ENCODE measurements at regions not wholly inside any gene's neighbourhood (a gene's known extent, or its start where the extent isn't known, plus 50 kb on each side); places are given as distances from the start of the nearest gene placed in this dataset.

GRCh38 chr5:2602451-2603271, 148.8 kb downstream of the IRX2 start:
- WGBS = 41% methylated on average over 7 of the region's 7 CpGs
- Histone ChIP-seq H3K4me1 (no peaks in the 10 kb centered on the region), H3K36me3 (no peaks in the 10 kb centered on the region), H3K27me3 (no peaks in the 10 kb centered on the region), H3K9me3 (no peaks in the 10 kb centered on the region), H3K27ac (no peak overlapping the region), H3K4me3 (no peak overlapping the region)
- TF ChIP-seq POLR2AphosphoS5 (IDR thresholded peaks at IDR 0.05) (no peak), CTCF (IDR thresholded peaks at IDR 0.05) (no peak), EP300 (IDR thresholded peaks at IDR 0.05) (no peak), POLR2A (IDR thresholded peaks at IDR 0.05) (no peak)
- no peak for DNase-seq (ENCODE audit: low spot score in 2 of 2)

- no peak for TF ChIP-seq POLR2A (IDR thresholded peaks at IDR 0.05)
- TF ChIP-seq EP300 (IDR thresholded peaks at IDR 0.05) = no peak
- no peak for TF ChIP-seq POLR2AphosphoS5 (IDR thresholded peaks at IDR 0.05)
- no peak for TF ChIP-seq CTCF (IDR thresholded peaks at IDR 0.05)
- Histone ChIP-seq H3K27me3 (peaks cover 4% of the 10 kb centered on the region), H3K4me3 (no peak overlapping the region), H3K36me3 (no peaks in the 10 kb centered on the region), H3K9me3 (no peaks in the 10 kb centered on the region), H3K4me1 (no peaks in the 10 kb centered on the region), H3K27ac (no peak overlapping the region)
- no peak for DNase-seq (ENCODE audit: low spot score in 2 of 2)
- 86% methylated on average over 1 of the region's 1 CpG for WGBS
Measured at GRCh38 chr5:2598503-2598902, 153.0 kb downstream of the IRX2 start.

GRCh38 chr5:2594701-2595100, 156.8 kb downstream of the IRX2 start:
- peaks cover 24% of the 10 kb centered on the region for H3K4me1 ChIP-seq
- 90% methylated on average over 1 of the region's 1 CpG for WGBS
- TF ChIP-seq POLR2AphosphoS5 (IDR thresholded peaks at IDR 0.05) = no peak
- TF ChIP-seq POLR2A (IDR thresholded peaks at IDR 0.05) = no peak
- H3K27me3 ChIP-seq = peaks cover 23% of the 10 kb centered on the region
- no peak overlapping the region for H3K4me3 ChIP-seq
- H3K9me3 ChIP-seq = no peaks in the 10 kb centered on the region
- no peaks in the 10 kb centered on the region for H3K36me3 ChIP-seq
- DNase-seq (ENCODE audit: low spot score in 2 of 2) = no peak
- no peak overlapping the region for H3K27ac ChIP-seq

- 43% methylated on average over 10 of the region's 10 CpGs for WGBS
- no peak for TF ChIP-seq POLR2A (IDR thresholded peaks at IDR 0.05)
- TF ChIP-seq CTCF (IDR thresholded peaks at IDR 0.05) = no peak
- TF ChIP-seq POLR2AphosphoS5 (IDR thresholded peaks at IDR 0.05) = no peak
- no peak for TF ChIP-seq EP300 (IDR thresholded peaks at IDR 0.05)
- Histone ChIP-seq H3K9me3 (no peaks in the 10 kb centered on the region), H3K27me3 (peaks cover 23% of the 10 kb centered on the region), H3K4me3 (no peak overlapping the region), H3K4me1 (peaks cover 31% of the 10 kb centered on the region), H3K27ac (no peak overlapping the region), H3K36me3 (no peaks in the 10 kb centered on the region)
- no peak for DNase-seq (ENCODE audit: low spot score in 2 of 2)
Measured at GRCh38 chr5:2592766-2593165, 158.7 kb downstream of the IRX2 start.

GRCh38 chr5:2591777-2592453, 159.6 kb downstream of the IRX2 start:
- 43% methylated on average over 16 of the region's 19 CpGs for WGBS
- Histone ChIP-seq H3K27me3 (peaks cover 23% of the 10 kb centered on the region), H3K27ac (no peak overlapping the region), H3K4me3 (no peak overlapping the region), H3K9me3 (no peaks in the 10 kb centered on the region), H3K4me1 (peaks cover 31% of the 10 kb centered on the region), H3K36me3 (no peaks in the 10 kb centered on the region)
- DNase-seq (ENCODE audit: low spot score in 2 of 2) = no peak
- no peak for TF ChIP-seq POLR2A (IDR thresholded peaks at IDR 0.05)
- no peak for TF ChIP-seq EP300 (IDR thresholded peaks at IDR 0.05)
- no peak for TF ChIP-seq POLR2AphosphoS5 (IDR thresholded peaks at IDR 0.05)
- TF ChIP-seq CTCF (IDR thresholded peaks at IDR 0.05) = no peak

Measured in suprapubic skin (tissue), 4 donors.